DLD1 (cell line): ENCODE measurements at regions not wholly inside any gene's neighbourhood (a gene's known extent, or its start where the extent isn't known, plus 50 kb on each side); places are given as distances from the start of the nearest gene placed in this dataset.

Experiments
- in situ Hi-C: cut with HindIII; loops from 2 replicates; pipeline ENCODE4 v1.10.0; 2017; ENCODE audit warnings: low sequenced_read_pairs

DNA sequence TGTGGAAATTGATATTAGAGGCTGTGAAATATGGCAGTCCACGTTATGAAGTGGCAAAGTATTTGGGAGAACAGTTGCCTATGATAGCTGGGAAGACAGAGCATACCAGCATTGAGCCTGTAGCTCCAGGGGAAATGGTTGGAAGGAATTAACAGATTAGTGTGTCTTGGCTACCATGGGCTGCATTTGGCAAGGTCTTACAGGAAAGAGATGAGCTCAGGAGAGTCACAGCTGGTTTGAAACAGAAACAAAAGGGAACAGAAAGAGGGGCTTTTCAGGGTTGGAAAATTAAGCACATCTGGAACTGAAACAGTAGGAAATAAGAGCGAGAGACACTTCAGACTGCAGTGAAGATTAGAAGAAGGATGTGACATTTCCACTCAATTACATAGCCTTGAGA lies 141.7 kb downstream of the FBLN2 start:
- in situ Hi-C loops = no loop called here

DNA sequence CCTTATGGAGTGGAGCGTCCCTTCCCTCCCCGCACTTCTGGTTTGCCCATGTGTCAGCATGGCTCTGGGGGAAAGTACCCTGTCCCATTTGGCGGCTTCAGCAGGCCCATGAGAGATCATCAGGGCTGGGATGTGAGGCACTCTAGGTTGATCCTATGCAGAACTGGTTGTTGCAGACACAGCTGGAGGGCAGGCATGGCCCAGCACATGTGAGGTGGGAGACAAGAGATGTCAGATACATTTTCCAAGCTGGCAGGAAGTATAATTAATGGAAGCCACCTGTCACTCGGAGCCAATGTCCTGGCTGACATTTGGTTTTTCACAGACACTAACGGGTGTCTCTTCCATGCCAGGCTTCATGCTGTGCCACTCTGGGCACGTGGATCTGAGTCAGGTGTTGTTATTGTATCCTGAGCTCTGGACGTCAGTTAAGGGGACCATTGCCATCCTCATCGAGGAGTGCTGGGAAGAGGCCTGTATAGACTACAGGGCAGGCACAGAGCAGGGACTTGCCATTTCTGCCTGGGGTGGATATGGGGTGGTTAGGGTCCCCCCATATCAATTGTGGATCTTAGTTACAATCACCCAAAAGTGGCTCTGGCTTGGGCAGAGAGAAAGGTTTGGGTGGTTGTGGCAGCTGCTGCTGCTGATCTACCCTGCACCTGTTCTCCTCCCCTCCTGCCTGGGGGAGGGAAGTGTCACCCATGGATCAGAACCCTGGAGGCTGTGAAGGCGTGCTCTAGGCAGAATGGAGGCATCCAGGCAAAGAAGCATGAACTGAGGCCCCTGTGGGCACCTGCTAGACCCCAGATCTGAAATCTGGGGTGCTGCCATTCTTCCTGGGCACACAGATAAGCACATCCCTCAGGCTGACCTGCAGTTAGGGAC lies 140.7 kb downstream of the FBLN2 start:
- in situ Hi-C loops = loop anchor here (10.0 kb wide), 1 partner anchor 155 kb away; no protein-coding TSS in a partner anchor

- in situ Hi-C loops = loop anchor here (10.0 kb wide), 1 partner anchor 156 kb away; no protein-coding TSS in a partner anchor
Observed at GRCh38 chr3:13688824-13689223, 139.9 kb downstream of the FBLN2 start.

DNA sequence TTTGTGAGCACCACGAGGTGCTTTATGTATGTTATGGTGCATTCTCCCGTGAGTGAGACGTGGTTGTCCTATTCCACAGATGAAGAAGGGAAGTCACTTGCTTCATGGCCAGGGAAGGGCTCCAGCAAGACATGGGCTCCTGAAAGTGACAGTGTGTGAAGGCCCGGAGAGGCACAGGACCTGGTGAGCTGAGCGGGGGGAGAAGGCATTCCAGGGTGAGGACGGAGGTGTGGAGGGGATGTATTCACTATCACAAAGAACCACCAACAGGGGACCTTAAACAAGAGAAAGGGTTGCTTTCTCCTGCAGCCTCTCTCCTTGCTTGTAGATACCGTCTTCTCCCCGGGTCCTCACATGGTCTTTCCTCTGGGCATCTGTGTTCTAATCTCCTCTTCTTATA lies 139.1 kb downstream of the FBLN2 start:
- in situ Hi-C loops = loop anchor here (10.0 kb wide), 1 partner anchor 157 kb away; no protein-coding TSS in a partner anchor
